ENCODE measurements at regions not wholly inside any gene's neighbourhood (a gene's known extent, or its start where the extent isn't known, plus 50 kb on each side); places are given as distances from the start of the nearest gene placed in this dataset.

DNA sequence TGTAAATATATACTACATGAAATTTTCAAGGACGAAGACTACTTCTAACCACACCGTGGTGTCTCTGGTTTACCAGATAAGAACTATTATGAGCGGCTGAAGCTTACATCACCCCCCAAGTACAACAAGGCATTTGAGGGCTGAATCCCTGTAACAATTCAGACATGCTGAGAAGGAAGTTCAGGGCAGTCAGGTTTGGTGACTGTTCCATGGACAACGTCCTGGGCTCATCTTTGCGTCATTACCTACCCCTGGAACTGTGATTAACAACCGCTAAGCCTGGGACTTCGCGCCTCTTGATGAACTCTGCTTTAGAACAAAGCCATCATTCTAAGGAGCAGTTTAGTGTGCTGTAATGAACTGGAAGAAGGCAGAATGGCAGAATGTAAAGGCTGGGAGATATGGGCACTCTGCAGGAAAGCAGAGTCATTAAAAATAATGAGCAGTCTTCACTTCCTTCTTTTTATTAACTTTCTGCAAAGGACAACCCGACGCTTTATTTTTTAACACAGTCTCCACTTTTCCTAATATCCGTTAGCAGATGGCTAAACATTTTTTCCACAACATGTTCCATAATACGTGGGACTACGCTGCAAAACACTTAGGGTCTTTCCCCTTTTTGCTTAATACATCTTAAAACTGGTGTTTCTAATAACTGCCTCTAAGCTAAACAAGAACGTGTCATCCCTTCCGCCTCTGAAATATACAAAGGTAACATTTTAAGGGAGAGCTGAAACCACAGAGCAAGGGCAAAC is 263.2 kb downstream of the ADAMTS20 start:
- TF ChIP-seq, protein P1, sequence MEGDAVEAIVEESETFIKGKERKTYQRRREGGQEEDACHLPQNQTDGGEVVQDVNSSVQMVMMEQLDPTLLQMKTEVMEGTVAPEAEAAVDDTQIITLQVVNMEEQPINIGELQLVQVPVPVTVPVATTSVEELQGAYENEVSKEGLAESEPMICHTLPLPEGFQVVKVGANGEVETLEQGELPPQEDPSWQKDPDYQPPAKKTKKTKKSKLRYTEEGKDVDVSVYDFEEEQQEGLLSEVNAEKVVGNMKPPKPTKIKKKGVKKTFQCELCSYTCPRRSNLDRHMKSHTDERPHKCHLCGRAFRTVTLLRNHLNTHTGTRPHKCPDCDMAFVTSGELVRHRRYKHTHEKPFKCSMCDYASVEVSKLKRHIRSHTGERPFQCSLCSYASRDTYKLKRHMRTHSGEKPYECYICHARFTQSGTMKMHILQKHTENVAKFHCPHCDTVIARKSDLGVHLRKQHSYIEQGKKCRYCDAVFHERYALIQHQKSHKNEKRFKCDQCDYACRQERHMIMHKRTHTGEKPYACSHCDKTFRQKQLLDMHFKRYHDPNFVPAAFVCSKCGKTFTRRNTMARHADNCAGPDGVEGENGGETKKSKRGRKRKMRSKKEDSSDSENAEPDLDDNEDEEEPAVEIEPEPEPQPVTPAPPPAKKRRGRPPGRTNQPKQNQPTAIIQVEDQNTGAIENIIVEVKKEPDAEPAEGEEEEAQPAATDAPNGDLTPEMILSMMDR (IDR thresholded peaks at IDR 0.05) = no peak
- TF ChIP-seq POLR2A (IDR thresholded peaks at IDR 0.05) = no peak

Measured in Peyer's patch (tissue), 4 donors.